ENCODE measurements at regions not wholly inside any gene's neighbourhood (a gene's known extent, or its start where the extent isn't known, plus 50 kb on each side); places are given as distances from the start of the nearest gene placed in this dataset.

DNA sequence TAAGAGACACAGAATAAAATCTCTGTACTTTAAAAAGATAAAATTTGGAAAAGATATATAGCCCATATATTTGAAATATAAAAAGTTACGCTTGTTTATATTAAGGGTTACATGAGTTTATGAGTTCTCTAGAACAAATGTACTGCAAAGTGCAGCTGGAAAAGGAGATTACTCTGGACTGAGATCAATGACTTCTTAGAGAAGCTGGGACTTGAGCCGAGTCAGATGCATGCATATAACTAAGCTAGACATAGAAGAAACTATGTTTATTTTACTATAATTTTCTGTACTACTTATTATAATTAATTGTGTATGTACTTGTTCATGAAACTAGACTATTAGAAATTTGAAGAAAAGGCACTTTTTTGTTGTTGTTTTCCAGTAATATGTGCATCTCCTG, 170.3 kb upstream of the NXPH2 start:
- no peak for ATAC-seq
- no peaks in the 10 kb centered on the region for H3K4me1 Mint-ChIP-seq
- H3K27ac Mint-ChIP-seq, result no peak overlapping the region
- no peaks in the 10 kb centered on the region for H3K27me3 Mint-ChIP-seq
- H3K9me3 Mint-ChIP-seq, result peaks cover 3% of the 10 kb centered on the region
- H3K4me3 Mint-ChIP-seq, result no peak overlapping the region
- no peaks in the 10 kb centered on the region for H3K36me3 Mint-ChIP-seq

DNA sequence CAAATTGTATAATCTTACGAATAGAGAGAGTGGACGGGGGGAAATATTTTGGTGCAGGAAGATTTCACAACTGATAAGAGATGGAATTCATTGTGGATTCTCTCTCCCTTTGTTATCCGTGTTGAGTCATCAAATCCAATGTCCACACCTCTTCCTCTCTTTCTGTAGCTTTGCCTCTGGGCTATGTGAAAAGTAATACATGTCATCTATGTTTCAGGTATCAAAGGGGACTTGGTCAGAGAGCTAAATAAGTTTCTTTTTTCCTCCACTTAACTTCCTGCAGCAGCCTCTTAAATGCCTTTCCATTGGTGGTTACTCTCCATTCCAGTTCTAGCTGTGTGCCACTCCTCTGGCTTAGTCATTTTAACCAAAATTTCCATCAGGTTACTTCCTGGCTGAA, 169.3 kb upstream of the NXPH2 start:
- no peak overlapping the region for H3K4me3 Mint-ChIP-seq
- peaks cover 3% of the 10 kb centered on the region for H3K9me3 Mint-ChIP-seq
- H3K36me3 Mint-ChIP-seq, result no peaks in the 10 kb centered on the region
- ATAC-seq, result no peak
- no peaks in the 10 kb centered on the region for H3K27me3 Mint-ChIP-seq
- H3K27ac Mint-ChIP-seq, result no peak overlapping the region
- no peaks in the 10 kb centered on the region for H3K4me1 Mint-ChIP-seq

DNA sequence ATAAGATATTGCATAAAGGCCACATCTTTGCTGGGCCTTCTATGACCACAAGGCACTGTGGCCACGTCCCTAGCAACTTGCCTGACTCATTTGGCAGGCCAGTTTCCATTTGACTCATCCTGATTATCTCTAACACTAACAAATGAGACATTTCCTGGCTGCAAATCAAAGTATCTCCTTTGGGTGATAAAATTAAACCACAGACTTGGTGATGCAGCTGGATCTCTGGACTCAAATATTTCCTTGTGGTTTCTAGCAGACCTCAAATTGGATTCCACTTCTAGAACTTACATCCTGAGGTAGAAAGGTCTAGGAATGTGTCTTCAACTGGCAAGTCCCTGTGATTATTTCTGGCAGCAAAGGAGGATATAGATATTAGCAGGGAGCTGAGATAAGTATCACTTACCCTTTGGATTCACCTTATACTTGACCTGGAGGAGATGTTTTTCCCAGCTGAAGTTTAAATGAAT, 167.9 kb upstream of the NXPH2 start:
- no peak overlapping the region for H3K27ac Mint-ChIP-seq
- no peaks in the 10 kb centered on the region for H3K4me1 Mint-ChIP-seq
- H3K36me3 Mint-ChIP-seq, result no peaks in the 10 kb centered on the region
- no peaks in the 10 kb centered on the region for H3K27me3 Mint-ChIP-seq
- ATAC-seq, result no peak
- H3K4me3 Mint-ChIP-seq, result no peak overlapping the region
- H3K9me3 Mint-ChIP-seq, result peaks cover 3% of the 10 kb centered on the region

DNA sequence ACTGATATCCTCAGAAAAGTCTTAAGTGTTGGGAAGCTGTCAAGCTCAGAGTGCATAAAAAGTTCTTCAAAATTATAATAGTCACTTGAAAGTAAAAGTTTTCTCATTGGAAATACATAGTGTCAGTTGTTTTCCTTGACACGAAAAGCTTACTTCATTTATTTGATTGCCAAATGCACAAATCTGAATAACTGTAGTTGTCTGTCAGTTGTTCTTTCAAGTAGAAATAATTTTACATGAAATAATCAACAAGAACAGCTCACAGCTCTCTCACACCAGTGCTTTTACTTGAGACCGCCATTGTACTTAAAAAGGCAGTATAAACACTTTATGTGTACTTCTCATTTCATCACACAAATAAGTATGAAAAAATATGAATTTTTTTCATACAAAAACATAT, 163.3 kb upstream of the NXPH2 start:
- H3K4me3 Mint-ChIP-seq, result no peak overlapping the region
- no peaks in the 10 kb centered on the region for H3K27me3 Mint-ChIP-seq
- H3K9me3 Mint-ChIP-seq, result peaks cover under 1% of the 10 kb centered on the region
- H3K4me1 Mint-ChIP-seq, result no peaks in the 10 kb centered on the region
- no peak for ATAC-seq
- H3K36me3 Mint-ChIP-seq, result no peaks in the 10 kb centered on the region
- H3K27ac Mint-ChIP-seq, result no peak overlapping the region

DNA sequence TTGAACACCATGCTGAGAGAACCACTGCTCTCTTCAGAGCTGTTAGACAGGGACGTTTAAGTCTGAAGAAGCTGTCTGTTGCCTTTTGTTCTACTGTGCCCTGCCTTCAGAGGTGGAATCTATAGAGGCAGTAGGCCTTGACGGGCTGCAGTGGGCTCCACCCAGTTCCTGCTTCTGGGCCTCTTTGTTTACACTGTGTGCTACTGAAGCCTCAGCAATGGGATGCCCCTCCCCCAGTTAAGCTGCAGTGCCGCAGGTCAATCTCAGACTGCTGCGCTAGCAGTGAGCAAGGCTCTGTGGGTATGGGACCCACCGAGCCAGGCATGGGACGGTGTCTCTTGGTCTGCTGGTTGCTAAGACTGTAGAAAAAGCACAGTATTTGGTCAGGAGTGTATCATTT, 162.3 kb upstream of the NXPH2 start:
- H3K27ac Mint-ChIP-seq, result no peak overlapping the region
- H3K36me3 Mint-ChIP-seq, result no peaks in the 10 kb centered on the region
- ATAC-seq, result no peak
- H3K27me3 Mint-ChIP-seq, result no peaks in the 10 kb centered on the region
- H3K4me1 Mint-ChIP-seq, result no peaks in the 10 kb centered on the region
- no peak overlapping the region for H3K4me3 Mint-ChIP-seq
- H3K9me3 Mint-ChIP-seq, result peaks cover 3% of the 10 kb centered on the region

DNA sequence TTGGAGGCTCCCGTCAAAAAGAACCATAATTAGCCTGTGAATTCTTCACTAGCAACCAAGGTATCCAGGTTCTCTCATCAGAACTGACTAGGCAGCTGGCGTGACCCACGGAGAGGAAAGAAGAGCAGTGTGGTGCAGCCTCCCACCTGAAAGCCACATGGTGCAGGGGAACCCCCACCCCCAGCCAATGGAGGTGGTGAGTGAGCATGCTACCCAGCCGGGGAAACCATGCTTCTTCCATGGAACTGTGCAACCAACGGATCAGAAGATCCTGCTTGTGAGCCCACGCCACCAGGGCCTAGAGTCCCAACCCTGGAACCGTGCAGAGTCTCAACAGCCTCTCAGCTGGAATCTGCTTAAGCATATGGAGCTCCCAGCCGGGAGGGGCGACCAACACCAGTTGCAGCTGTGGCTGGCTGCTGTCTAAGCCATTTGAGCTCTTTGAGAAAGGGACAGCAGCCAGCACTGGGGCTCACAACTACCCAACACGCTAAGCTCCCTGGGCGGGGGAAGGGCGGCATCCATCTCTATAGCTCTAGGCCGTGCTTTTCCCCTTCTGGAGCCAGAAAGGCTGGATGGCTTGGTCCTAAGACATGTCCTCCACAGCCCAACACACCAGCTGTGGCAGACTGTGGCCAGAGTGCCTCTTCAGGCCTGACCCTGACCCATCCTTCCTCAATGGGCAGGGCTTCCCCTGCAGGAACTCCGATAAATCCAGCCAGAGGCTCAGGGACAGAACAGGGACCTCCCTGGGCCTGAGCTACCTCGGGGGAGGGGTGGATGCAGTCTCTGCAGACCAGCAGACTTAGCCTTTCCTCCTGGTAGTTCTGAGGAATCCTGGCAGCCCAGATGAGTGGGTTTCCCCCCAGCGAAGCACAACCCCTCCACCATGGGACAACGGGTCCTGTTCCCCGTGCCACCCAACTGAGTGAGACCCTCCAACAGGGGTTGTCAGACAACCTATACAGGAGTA, 151.4 kb upstream of the NXPH2 start:
- no peaks in the 10 kb centered on the region for H3K27me3 Mint-ChIP-seq
- no peaks in the 10 kb centered on the region for H3K36me3 Mint-ChIP-seq
- no peak overlapping the region for H3K27ac Mint-ChIP-seq
- no peaks in the 10 kb centered on the region for H3K4me1 Mint-ChIP-seq
- H3K4me3 Mint-ChIP-seq, result no peak overlapping the region
- ATAC-seq, result no peak
- peaks cover 3% of the 10 kb centered on the region for H3K9me3 Mint-ChIP-seq

DNA sequence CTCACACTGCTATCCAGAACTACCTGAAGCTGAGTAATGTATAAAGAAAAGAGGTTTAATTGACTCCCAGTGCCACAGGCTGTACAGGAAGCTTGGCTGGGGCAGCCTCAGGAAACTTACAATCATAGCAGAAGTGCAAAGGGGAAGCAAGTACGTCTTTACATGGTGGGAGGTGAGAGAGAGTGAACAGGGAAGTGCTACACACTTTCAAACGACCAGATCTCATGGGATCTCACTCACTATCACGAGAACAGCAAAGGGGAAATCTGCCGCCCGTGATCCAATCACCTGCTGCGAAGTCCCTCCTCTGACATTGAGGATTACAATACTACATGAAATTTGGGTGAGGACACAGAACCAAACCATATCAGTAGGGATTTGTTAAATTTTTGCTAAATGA, 150.4 kb upstream of the NXPH2 start:
- no peaks in the 10 kb centered on the region for H3K36me3 Mint-ChIP-seq
- no peaks in the 10 kb centered on the region for H3K4me1 Mint-ChIP-seq
- ATAC-seq, result no peak
- peaks cover 3% of the 10 kb centered on the region for H3K9me3 Mint-ChIP-seq
- H3K4me3 Mint-ChIP-seq, result no peak overlapping the region
- H3K27ac Mint-ChIP-seq, result no peak overlapping the region
- no peaks in the 10 kb centered on the region for H3K27me3 Mint-ChIP-seq

DNA sequence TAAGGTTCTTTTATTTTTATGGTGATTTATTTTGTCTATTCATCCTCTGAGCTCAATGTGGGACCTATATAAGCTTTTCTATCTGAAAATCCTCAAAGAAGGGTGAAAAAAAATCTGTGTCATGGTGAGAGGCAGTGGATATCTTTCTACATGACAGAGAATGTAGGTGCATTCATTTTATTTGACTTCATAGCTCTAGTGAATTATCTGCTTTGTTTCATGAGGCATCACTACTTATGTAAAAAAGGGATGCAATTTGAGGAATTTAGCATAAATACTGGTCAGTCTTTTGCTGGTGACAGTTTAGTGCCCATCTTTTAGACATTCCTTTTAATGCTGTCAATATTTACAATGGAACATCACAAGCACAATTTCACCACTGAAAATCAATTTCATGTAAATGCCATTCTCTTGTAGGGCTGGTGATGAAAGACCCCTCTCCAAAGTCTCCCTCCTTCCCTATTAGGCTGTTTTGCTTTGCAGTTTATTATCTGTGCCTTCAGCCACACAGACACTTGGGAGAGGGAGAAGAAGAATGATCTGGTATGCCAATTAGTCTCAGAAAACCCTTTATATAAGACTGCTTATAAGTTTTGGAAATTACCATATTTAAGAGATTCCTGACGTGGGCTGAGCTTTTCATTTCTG, 148.3 kb upstream of the NXPH2 start:
- ATAC-seq, result no peak
- Mint-ChIP-seq H3K27ac (no peak overlapping the region), H3K4me3 (no peak overlapping the region)

DNA sequence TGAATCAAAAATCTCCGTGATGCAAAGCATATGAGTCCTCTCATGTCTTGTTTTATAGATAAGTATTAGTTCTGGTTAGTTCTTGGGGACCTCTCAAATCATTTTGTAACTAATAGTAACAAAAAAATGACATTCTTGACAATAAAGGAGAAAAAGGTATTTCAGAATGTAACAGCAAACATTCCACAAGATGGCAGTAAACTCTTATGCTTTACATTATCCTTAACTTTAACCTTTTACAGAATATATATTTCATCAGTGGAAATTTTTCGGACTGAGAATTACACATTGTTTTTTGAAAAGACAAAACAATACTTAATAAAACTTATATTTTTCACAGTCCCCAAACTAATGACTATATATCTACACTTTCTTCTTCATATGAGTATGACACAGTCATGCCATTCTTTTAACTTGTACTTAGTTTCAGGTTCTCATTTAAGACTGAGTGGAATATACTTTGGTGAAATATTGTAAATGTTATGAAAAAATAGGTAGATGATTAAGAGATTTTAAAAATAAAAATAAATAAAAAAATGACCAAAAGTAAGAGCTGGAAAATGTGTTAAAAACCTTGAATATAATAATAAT, 142.9 kb upstream of the NXPH2 start:
- no peaks in the 10 kb centered on the region for H3K36me3 Mint-ChIP-seq

More for the DNA sequence above, 148.3 kb upstream of the NXPH2 start:
- no peaks in the 10 kb centered on the region for H3K4me1 Mint-ChIP-seq
- no peaks in the 10 kb centered on the region for H3K36me3 Mint-ChIP-seq
- peaks cover 3% of the 10 kb centered on the region for H3K9me3 Mint-ChIP-seq
- H3K27me3 Mint-ChIP-seq, result no peaks in the 10 kb centered on the region

DNA sequence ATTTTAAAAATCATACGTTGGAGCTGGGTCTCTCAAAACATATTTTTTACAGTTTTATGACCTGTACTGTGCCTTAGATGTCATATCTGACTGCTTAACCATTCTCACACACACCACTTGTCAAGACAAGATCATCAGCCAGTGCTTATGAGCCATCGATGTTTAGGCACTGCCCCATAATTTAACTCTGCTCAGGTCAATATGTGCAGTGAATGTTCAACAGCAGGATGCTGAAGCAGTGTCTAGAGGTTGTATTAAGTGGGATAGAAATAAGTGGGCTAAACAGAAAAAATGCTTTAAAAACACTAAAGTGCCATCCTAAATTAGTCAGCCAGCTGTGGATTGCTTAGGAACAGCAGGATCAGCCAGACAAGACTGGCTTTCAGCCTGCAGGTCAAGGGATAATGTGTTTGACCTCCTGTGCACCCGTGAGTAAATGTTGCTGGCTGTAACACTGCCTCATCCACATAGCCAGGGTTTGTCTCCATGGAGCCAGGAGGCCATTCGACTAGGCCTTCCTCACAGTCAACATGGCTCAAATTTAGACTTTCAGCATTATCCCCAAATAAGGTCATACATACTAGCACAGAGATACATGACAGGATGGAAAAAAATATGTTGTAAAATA, 139.0 kb upstream of the NXPH2 start:
- H3K9me3 Mint-ChIP-seq, result no peaks in the 10 kb centered on the region
- H3K4me3 Mint-ChIP-seq, result no peak overlapping the region
- no peak for ATAC-seq
- no peaks in the 10 kb centered on the region for H3K4me1 Mint-ChIP-seq
- H3K27ac Mint-ChIP-seq, result no peak overlapping the region
- no peaks in the 10 kb centered on the region for H3K27me3 Mint-ChIP-seq
- no peaks in the 10 kb centered on the region for H3K36me3 Mint-ChIP-seq

More for the DNA sequence above, 142.9 kb upstream of the NXPH2 start:
- ATAC-seq, result no peak
- no peaks in the 10 kb centered on the region for H3K4me1 Mint-ChIP-seq
- H3K4me3 Mint-ChIP-seq, result no peak overlapping the region
- H3K9me3 Mint-ChIP-seq, result no peaks in the 10 kb centered on the region
- H3K27ac Mint-ChIP-seq, result no peak overlapping the region
- H3K27me3 Mint-ChIP-seq, result no peaks in the 10 kb centered on the region

DNA sequence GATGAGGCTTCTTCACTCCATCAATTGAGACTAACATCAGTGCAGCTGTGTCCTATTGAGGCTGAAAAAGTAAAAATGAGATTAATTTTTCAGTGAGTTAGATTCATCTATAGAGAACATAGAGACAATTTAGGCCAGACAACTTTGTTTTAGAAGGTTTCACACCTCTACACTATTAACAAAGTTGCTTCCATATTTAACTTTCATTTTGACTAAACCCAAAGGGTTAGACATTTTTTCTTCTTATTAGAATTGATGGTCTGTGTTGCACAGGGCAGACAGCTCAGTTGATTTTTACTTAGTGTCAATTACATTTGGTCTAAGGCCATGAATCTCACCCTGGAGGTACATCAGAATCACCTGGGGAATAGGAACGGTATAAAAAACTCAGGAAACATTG, 130.2 kb upstream of the NXPH2 start:
- H3K36me3 Mint-ChIP-seq, result no peaks in the 10 kb centered on the region
- no peak overlapping the region for H3K4me3 Mint-ChIP-seq
- H3K4me1 Mint-ChIP-seq, result no peaks in the 10 kb centered on the region
- no peak for ATAC-seq
- H3K27ac Mint-ChIP-seq, result no peak overlapping the region
- H3K9me3 Mint-ChIP-seq, result peaks cover 8% of the 10 kb centered on the region
- H3K27me3 Mint-ChIP-seq, result no peaks in the 10 kb centered on the region

DNA sequence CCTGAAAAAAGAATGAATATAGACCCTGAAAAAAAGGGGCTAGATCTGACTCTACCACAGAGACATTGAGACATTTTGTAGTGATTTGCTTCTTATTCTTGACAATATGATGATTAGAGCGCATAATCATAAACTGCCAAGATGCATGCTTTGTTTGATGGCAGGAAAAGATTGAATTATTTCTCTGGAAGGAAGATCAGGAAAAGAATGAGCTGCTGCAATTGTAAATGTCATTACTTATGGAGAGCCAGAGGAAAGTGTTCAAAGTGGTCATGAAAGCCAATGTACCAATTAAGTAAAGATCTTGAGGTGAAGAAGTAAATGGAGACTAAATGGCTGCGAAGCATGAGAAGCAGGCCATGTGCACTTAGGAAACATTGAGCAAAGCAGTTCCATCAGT, 126.4 kb upstream of the NXPH2 start:
- Mint-ChIP-seq H3K36me3 (no peaks in the 10 kb centered on the region), H3K4me3 (no peak overlapping the region), H3K27me3 (no peaks in the 10 kb centered on the region), H3K9me3 (peaks cover 7% of the 10 kb centered on the region), H3K4me1 (no peaks in the 10 kb centered on the region), H3K27ac (no peak overlapping the region)
- no peak for ATAC-seq

DNA sequence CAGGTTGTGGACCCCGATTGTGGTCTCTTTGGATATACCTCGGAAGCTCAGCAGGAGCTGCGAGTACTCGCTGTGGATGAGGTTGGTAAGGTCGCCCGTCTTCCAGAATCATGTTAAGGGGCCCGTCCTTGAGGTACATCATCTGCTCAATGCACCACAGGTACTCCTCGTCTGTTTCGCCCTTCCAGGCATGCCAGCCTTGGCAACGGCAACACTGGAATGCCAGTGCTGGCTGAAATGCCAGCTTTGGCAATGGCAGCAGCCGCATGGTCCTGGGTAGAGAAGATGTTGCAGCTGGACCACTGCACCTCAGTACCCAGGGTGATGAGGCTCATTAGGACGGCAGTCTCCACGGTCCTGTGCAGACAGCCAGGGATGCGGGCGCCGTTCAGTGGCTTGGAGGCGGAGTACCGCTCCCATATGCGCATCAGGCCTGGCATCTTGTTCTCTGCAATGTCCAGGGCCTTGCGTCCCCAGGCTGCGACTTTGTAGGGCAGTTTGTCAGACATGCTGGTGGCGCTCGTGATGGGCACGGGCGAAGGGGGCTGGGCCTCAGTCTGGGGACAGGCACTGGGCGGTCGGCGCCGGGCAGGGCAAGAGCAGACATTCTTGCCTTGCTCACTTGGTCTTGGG, 122.2 kb upstream of the NXPH2 start:
- H3K27ac Mint-ChIP-seq, result no peak overlapping the region
- no peaks in the 10 kb centered on the region for H3K36me3 Mint-ChIP-seq
- H3K4me3 Mint-ChIP-seq, result no peak overlapping the region
- no peaks in the 10 kb centered on the region for H3K9me3 Mint-ChIP-seq
- peak; percentile 53 for ATAC-seq
- H3K27me3 Mint-ChIP-seq, result no peaks in the 10 kb centered on the region
- H3K4me1 Mint-ChIP-seq, result no peaks in the 10 kb centered on the region

DNA sequence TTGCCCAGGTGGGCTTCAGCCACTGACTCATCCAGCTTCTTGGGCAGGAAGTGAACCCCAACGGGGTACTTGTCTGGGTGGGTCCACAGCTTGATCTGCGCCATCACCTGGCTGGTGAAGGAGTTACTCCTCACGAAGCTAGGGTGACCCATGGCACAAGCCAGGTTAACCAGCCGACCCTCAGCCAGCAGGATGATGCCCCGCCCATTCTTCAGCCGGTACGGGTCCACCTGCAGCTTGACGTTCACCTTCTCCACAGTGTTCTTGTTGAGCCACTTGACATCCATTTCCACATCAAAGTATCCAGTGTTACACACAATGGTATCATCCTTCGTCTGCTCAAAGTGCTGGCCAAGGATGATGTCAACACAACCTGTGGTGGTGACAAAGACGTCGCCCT, 121.3 kb upstream of the NXPH2 start:
- no peaks in the 10 kb centered on the region for H3K27me3 Mint-ChIP-seq
- H3K4me1 Mint-ChIP-seq, result no peaks in the 10 kb centered on the region
- no peak overlapping the region for H3K4me3 Mint-ChIP-seq
- ATAC-seq, result peak; percentile 22
- no peak overlapping the region for H3K27ac Mint-ChIP-seq
- no peaks in the 10 kb centered on the region for H3K36me3 Mint-ChIP-seq
- H3K9me3 Mint-ChIP-seq, result no peaks in the 10 kb centered on the region

DNA sequence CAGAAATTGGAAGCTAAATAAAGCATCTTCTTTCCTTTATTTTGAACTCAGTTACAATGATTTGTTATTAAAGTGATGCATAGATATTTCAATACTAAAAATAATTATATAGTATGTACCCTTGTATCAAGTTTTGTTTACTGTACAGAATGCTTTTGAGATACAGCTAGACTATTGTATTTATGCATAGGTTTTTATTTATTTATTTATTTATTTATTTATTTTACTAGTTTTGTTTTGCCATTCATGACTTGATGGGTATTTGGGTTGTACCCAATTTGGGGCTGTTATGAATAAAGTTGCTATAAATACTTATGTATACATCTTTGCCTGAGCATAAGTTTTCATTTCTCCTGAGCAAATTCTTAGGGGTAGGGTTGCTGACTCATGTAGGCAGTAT, 118.7 kb upstream of the NXPH2 start:
- Mint-ChIP-seq H3K27me3 (no peaks in the 10 kb centered on the region), H3K27ac (no peak overlapping the region), H3K4me1 (no peaks in the 10 kb centered on the region), H3K9me3 (peaks cover 4% of the 10 kb centered on the region), H3K36me3 (no peaks in the 10 kb centered on the region), H3K4me3 (no peak overlapping the region)
- ATAC-seq, result no peak
